ENCODE measurements at regions not wholly inside any gene's neighbourhood (a gene's known extent, or its start where the extent isn't known, plus 50 kb on each side); places are given as distances from the start of the nearest gene placed in this dataset.

DNA sequence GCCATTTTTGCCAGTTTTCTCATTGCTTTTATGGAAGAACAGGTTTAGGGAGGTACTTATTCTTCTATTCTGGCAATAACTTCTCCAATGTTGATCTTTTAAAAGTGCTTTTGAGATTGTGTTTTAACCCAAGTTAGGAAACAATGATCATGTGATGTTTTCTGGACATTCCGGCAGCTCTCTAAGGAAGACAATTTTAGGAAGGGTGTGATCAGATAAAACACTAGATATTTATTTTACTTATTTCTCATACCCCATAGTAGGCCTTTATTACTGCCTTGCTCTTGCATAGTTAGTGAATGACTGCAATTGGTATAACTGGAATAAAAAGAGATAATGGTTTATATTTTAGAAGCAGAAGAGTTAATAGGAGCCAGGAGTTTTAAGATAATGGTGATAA, 68.4 kb upstream of the SPATA13 start:
- no peak for TF ChIP-seq POLR2A (IDR thresholded peaks at IDR 0.05)
- TF ChIP-seq, protein P1, sequence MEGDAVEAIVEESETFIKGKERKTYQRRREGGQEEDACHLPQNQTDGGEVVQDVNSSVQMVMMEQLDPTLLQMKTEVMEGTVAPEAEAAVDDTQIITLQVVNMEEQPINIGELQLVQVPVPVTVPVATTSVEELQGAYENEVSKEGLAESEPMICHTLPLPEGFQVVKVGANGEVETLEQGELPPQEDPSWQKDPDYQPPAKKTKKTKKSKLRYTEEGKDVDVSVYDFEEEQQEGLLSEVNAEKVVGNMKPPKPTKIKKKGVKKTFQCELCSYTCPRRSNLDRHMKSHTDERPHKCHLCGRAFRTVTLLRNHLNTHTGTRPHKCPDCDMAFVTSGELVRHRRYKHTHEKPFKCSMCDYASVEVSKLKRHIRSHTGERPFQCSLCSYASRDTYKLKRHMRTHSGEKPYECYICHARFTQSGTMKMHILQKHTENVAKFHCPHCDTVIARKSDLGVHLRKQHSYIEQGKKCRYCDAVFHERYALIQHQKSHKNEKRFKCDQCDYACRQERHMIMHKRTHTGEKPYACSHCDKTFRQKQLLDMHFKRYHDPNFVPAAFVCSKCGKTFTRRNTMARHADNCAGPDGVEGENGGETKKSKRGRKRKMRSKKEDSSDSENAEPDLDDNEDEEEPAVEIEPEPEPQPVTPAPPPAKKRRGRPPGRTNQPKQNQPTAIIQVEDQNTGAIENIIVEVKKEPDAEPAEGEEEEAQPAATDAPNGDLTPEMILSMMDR (IDR thresholded peaks at IDR 0.05) = no peak
